Mucosa of rectum (tissue), 2 donors: ENCODE measurements at regions not wholly inside any gene's neighbourhood (a gene's known extent, or its start where the extent isn't known, plus 50 kb on each side); places are given as distances from the start of the nearest gene placed in this dataset.

Experiments
- H3K27ac ChIP-seq, 2 donors: one replicate each; pipeline ENCODE4 v1.7.0; 2013; ENCODE audit warnings: inconsistent platforms in 2 of 2, low read depth in 2 of 2, low read length in 2 of 2
- H3K27me3 ChIP-seq, 2 donors: one replicate each; pipeline ENCODE4 v1.7.0; 2013; ENCODE audit warnings: low read length in 2 of 2; ENCODE audit not compliant: control insufficient read depth in 2 of 2, insufficient read depth in 2 of 2
- H3K36me3 ChIP-seq, 2 donors: one replicate each; pipeline ENCODE4 v1.7.0; 2013; ENCODE audit warnings: low read length in 2 of 2; ENCODE audit not compliant: control insufficient read depth in 2 of 2, insufficient read depth in 2 of 2
- H3K4me1 ChIP-seq, 2 donors: one replicate each; pipeline ENCODE4 v1.7.0; 2013; ENCODE audit warnings: low read length in 2 of 2, mild to moderate bottlenecking in 1 of 2; ENCODE audit not compliant: control insufficient read depth in 2 of 2, insufficient read depth in 2 of 2
- H3K4me3 ChIP-seq, 2 donors: one replicate each; pipeline ENCODE4 v1.7.0; 2013; ENCODE audit warnings: low read length in 2 of 2
- H3K9ac ChIP-seq, 2 donors: one replicate each; pipeline ENCODE4 v1.7.0; 2013; ENCODE audit warnings: low read length in 2 of 2, low read depth in 1 of 2, mild to moderate bottlenecking in 1 of 2
- H3K9me3 ChIP-seq, 2 donors: one replicate each; pipeline ENCODE4 v1.7.0; 2013; ENCODE audit warnings: low read length in 2 of 2; ENCODE audit not compliant: control insufficient read depth in 2 of 2
- donor health status: healthy.
- donor health status: Normal muscosa, but diverticular disease.

- no peaks in the 10 kb centered on the region for H3K4me1 ChIP-seq
- H3K27me3 ChIP-seq: no peaks in the 10 kb centered on the region
Observed at GRCh38 chr2:14720319-14720718, 87.8 kb downstream of the LRATD1 start.

DNA sequence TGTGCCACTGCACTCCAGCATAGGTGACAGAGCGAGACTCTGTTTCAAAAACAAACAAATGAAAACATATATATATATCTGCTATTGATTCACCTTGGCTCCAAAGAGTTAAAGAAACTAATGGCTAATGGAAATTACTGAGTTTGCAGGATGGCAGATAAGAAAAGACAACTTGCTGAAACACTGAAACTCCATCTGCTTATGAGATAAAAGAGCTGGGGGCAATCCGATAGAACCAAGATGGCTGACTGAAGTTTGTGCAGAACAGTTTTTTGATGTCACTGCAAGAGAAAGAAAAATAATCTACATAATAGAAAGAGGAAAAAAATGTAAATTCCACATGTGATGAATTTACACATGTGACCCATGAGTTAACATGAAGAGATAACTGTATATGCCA is 88.2 kb downstream of the LRATD1 start:
- H3K36me3 ChIP-seq: no peaks in the 10 kb centered on the region
- H3K9ac ChIP-seq: no peak overlapping the region
- no peak overlapping the region for H3K4me3 ChIP-seq
- H3K27ac ChIP-seq: no peak overlapping the region
- no peaks in the 10 kb centered on the region for H3K27me3 ChIP-seq
- H3K9me3 ChIP-seq: no peaks in the 10 kb centered on the region
- H3K4me1 ChIP-seq: no peaks in the 10 kb centered on the region

More at GRCh38 chr2:14720319-14720718, 87.8 kb downstream of the LRATD1 start:
- Histone ChIP-seq H3K27ac (no peak overlapping the region), H3K9ac (no peak overlapping the region), H3K4me3 (no peak overlapping the region), H3K9me3 (no peaks in the 10 kb centered on the region), H3K36me3 (no peaks in the 10 kb centered on the region)

- Histone ChIP-seq H3K27me3 (no peaks in the 10 kb centered on the region), H3K9me3 (no peaks in the 10 kb centered on the region), H3K9ac (no peak overlapping the region), H3K36me3 (no peaks in the 10 kb centered on the region), H3K4me1 (no peaks in the 10 kb centered on the region), H3K4me3 (no peak overlapping the region), H3K27ac (no peak overlapping the region)
Observed at GRCh38 chr2:14722904-14723570, 90.5 kb downstream of the LRATD1 start.

DNA sequence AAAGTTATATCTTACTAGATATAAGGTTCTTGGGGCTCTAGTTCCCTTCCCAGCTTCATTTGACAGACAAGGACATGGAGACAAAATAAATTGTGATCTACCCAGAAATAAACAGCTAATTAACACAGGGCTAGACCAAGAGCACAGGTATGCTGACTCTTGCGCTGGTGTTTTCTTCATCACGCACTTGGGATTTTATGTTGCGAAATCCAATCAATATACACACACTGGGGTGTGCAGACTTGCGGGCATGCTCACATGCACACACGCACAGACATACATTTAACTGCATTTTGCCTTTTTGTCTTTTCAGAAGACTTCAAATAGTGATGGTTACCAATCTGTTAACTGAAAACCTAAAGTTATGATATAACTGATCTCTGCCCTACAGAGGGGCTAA is 91.2 kb downstream of the LRATD1 start:
- Histone ChIP-seq H3K4me3 (no peak overlapping the region), H3K27ac (no peak overlapping the region), H3K27me3 (no peaks in the 10 kb centered on the region), H3K36me3 (no peaks in the 10 kb centered on the region), H3K9me3 (no peaks in the 10 kb centered on the region), H3K9ac (no peak overlapping the region), H3K4me1 (no peaks in the 10 kb centered on the region)

DNA sequence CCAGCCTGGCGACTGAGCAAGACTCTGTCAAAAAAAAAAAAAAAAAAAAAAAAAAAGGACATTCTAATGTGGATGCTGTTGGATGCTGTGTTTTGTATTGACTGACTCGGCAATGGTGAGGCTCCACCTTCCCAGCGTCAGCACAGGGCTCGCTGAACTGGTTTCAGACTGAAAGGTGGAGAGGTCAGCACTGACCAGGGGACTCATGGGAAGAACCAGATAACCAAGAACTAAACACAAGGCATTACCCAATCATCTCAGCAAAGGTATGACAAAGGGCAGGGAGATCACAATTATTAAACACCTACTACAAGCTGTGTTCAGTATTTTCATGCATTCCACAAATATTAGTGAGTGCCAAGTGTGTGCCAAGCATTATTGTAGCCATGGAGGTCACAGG is 103.2 kb downstream of the LRATD1 start:
- no peaks in the 10 kb centered on the region for H3K27me3 ChIP-seq
- no peaks in the 10 kb centered on the region for H3K4me1 ChIP-seq
- H3K9ac ChIP-seq: no peak overlapping the region
- H3K36me3 ChIP-seq: no peaks in the 10 kb centered on the region
- no peak overlapping the region for H3K4me3 ChIP-seq
- H3K27ac ChIP-seq: no peak overlapping the region
- no peaks in the 10 kb centered on the region for H3K9me3 ChIP-seq

GRCh38 chr2:14737201-14737600 is 104.7 kb downstream of the LRATD1 start:
- no peaks in the 10 kb centered on the region for H3K36me3 ChIP-seq
- H3K9me3 ChIP-seq: no peaks in the 10 kb centered on the region
- H3K9ac ChIP-seq: no peak overlapping the region
- H3K4me1 ChIP-seq: no peaks in the 10 kb centered on the region
- no peaks in the 10 kb centered on the region for H3K27me3 ChIP-seq
- H3K4me3 ChIP-seq: no peak overlapping the region
- H3K27ac ChIP-seq: no peak overlapping the region

DNA sequence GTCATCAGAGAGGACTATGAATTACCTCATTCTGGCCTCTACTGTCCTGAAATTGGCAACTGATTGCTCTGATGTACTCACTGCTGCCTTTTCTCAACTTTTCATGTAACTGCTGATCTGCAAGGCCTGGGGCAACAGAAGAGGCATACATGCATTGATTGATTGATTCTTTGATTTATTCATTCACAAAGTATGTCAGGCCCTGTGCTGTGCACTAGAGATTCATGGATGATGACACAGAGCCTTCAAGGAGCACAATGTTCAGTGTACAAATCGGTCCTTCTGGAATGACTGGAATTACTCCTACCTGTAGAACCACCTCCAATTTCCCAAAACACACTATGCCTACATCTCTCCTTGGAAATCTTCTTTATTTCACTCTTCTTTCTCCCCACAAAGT is 111.3 kb downstream of the LRATD1 start:
- Histone ChIP-seq H3K9me3 (no peaks in the 10 kb centered on the region), H3K9ac (no peak overlapping the region), H3K4me1 (no peaks in the 10 kb centered on the region), H3K27me3 (no peaks in the 10 kb centered on the region), H3K36me3 (no peaks in the 10 kb centered on the region), H3K4me3 (no peak overlapping the region), H3K27ac (no peak overlapping the region)

DNA sequence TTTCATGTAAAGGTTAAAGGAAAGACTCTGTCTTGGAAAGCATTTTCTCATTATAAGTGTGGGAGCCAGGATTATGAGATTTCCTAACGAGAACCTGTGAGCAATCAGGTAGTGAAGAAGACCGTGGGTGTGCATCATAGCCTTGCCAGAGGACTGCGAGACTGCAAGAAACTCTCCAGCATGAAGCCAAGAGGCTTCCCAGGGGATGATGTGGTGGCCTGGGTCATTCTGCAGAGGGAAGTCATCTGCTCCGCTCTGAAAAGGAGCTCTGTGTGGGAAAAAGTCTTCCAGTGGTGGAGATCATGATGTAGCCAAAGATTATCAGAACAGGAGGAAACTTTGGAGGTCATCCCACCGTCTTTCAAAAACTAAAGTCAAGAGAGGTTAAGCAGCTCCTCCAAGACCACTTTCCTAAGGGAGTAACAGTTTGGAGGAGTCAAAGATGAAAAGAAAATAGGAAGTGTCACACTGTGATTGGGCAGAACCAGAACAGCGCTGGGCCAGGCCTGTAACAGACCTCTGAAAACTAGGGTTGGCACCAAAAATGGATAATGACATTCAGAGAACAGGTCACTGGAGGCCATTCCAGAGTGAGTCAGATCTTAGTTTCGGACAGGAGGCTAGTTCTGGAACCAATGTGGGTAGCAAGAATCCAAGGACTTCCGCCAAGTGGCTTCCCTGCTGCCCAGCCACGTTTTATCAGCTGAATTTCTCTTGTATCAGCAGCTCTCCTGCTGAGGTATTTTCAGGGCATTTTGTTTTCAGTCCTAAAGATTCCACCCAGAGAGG is 113.0 kb downstream of the LRATD1 start:
- H3K9me3 ChIP-seq: no peaks in the 10 kb centered on the region
- H3K4me3 ChIP-seq: no peak overlapping the region
- no peaks in the 10 kb centered on the region for H3K27me3 ChIP-seq
- no peaks in the 10 kb centered on the region for H3K4me1 ChIP-seq
- H3K9ac ChIP-seq: no peak overlapping the region
- no peaks in the 10 kb centered on the region for H3K36me3 ChIP-seq
- H3K27ac ChIP-seq: no peak overlapping the region

DNA sequence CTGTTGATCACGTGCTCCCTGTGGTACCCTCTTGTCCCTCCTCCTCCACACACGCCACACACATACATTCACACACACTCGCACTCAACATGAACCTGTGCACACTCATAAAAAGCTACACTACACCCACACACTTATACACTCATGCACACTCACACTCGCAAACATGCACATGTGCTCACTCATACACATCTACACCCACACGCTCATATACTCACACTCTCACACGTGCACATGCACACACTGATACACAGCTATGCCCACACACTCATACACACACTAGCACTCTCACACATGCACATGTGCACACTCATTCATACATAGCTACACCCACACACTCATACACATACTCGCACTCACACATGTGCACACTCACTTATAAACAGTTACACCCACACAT is 113.6 kb downstream of the LRATD1 start:
- no peaks in the 10 kb centered on the region for H3K4me1 ChIP-seq
- no peaks in the 10 kb centered on the region for H3K36me3 ChIP-seq
- no peak overlapping the region for H3K27ac ChIP-seq
- no peaks in the 10 kb centered on the region for H3K27me3 ChIP-seq
- H3K9ac ChIP-seq: no peak overlapping the region
- no peaks in the 10 kb centered on the region for H3K9me3 ChIP-seq
- no peak overlapping the region for H3K4me3 ChIP-seq

DNA sequence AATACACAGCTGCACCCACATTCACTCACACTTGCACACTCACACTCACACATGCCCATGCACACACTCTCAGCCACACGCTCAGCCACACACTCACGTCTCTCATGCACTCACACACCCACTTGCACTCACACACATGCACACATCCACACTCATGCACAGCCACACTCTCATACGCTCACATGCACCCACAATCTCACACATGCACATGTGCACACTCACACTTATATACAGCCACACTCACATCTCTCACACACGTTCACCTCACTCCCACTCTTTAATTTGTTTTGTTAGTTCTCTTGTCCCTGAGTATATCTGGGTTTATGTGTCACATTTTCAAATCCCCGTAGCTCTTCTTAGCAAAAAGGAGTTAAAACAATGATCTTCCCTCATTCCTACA is 114.9 kb downstream of the LRATD1 start:
- no peaks in the 10 kb centered on the region for H3K4me1 ChIP-seq
- H3K9me3 ChIP-seq: no peaks in the 10 kb centered on the region
- H3K27me3 ChIP-seq: no peaks in the 10 kb centered on the region

More for the DNA sequence above, 114.9 kb downstream of the LRATD1 start:
- Histone ChIP-seq H3K4me3 (no peak overlapping the region), H3K9ac (no peak overlapping the region), H3K36me3 (no peaks in the 10 kb centered on the region), H3K27ac (no peak overlapping the region)
